ENCODE measurements at regions not wholly inside any gene's neighbourhood (a gene's known extent, or its start where the extent isn't known, plus 50 kb on each side); places are given as distances from the start of the nearest gene placed in this dataset.

GRCh38 chr2:37858400-37858711 is 66.7 kb upstream of the RMDN2 start:
- no peaks in the 10 kb centered on the region for H3K4me1 ChIP-seq (ENCODE audit: insufficient read depth, insufficient read length)
- H3K9me3 ChIP-seq (ENCODE audit: insufficient read depth, low read length): peaks cover 11% of the 10 kb centered on the region; the same call in 1 of the 2 replicates
- H3K36me3 ChIP-seq (ENCODE audit: insufficient read depth, insufficient read length, low read length): no peaks in the 10 kb centered on the region
- no peak overlapping the region for H3K4me3 ChIP-seq (ENCODE audit: insufficient read length, low read depth)
- no peak overlapping the region for H3K9ac ChIP-seq (ENCODE audit: insufficient read length, low read depth)
- no peak for TF ChIP-seq YY1 (IDR thresholded peaks at IDR 0.05; ENCODE audit: insufficient read depth, insufficient read length)
- no peak for TF ChIP-seq ZNF274 (IDR thresholded peaks at IDR 0.05; ENCODE audit: low read depth, low read length)
- no peak for TF ChIP-seq SUZ12 (IDR thresholded peaks at IDR 0.05; ENCODE audit: extremely low read depth, insufficient read depth, insufficient read length)
- no peak for DNase-seq (ENCODE audit: low read depth, low spot score)
- H3K27me3 ChIP-seq (ENCODE audit: insufficient read depth, insufficient read length): no peaks in the 10 kb centered on the region

DNA sequence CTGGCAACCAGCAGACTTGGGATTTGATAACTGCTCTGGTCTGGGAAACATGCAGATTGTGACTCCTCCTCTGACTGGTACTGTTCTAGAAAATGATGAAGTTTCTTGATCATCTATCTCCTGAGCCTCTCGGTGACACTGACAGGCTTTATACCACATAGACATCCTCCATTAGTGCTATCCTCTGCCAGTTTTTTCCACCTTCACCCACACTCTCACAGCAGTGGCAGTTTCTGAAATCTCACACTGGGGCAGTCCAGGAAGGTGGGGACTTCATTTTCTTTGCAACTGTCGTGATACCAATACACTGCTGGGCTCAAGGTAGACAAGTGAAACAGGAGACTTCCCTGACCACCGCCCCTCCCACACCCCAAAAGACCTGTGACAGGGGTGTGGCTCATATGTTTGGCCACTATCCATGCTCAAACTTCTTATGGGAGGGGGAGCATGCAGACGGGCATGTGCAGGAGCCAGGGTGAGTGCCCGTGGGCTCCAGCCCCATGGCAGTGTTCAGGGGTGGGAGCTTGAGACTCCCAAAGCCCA is 66.3 kb upstream of the RMDN2 start:
- DNase-seq (ENCODE audit: low read depth, low spot score): no peak
- no peaks in the 10 kb centered on the region for H3K4me1 ChIP-seq (ENCODE audit: insufficient read depth, insufficient read length)
- no peaks in the 10 kb centered on the region for H3K36me3 ChIP-seq (ENCODE audit: insufficient read depth, insufficient read length, low read length)
- no peak overlapping the region for H3K4me3 ChIP-seq (ENCODE audit: insufficient read length, low read depth)
- H3K9ac ChIP-seq (ENCODE audit: insufficient read length, low read depth): no peak overlapping the region
- TF ChIP-seq YY1 (IDR thresholded peaks at IDR 0.05; ENCODE audit: insufficient read depth, insufficient read length): no peak
- TF ChIP-seq ZNF274 (IDR thresholded peaks at IDR 0.05; ENCODE audit: low read depth, low read length): no peak
- no peak for TF ChIP-seq SUZ12 (IDR thresholded peaks at IDR 0.05; ENCODE audit: extremely low read depth, insufficient read depth, insufficient read length)
- no peaks in the 10 kb centered on the region for H3K27me3 ChIP-seq (ENCODE audit: insufficient read depth, insufficient read length)
- H3K9me3 ChIP-seq (ENCODE audit: insufficient read depth, low read length): peaks cover 11% of the 10 kb centered on the region; the same call in 1 of the 2 replicates

DNA sequence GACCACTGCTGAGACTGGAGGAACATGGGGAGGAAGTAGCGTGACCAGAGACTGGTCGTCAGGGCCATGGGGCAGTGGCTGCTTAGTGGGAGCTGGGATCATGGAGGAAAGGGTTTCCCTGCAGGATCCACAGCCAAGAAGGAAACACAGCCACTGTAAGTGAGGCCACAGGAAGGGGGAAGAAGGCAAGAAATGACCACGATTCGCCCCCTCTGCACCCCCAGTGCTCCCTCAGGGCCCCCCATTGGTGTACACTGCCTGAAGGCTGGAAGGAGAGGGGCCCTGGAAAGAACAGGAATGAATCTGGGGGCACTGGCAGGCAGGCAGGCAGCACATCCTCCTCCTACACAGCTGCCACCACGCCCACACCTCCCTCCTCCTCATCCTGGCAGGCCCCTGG is 62.5 kb upstream of the RMDN2 start:
- DNase-seq (ENCODE audit: low read depth, low spot score): no peak
- Histone ChIP-seq H3K4me3 (ENCODE audit: insufficient read length, low read depth) (no peak overlapping the region), H3K36me3 (ENCODE audit: insufficient read depth, insufficient read length, low read length) (no peaks in the 10 kb centered on the region), H3K9me3 (ENCODE audit: insufficient read depth, low read length) (peaks cover 11% of the 10 kb centered on the region; the same call in 1 of the 2 replicates), H3K4me1 (ENCODE audit: insufficient read depth, insufficient read length) (no peaks in the 10 kb centered on the region), H3K27me3 (ENCODE audit: insufficient read depth, insufficient read length) (no peaks in the 10 kb centered on the region), H3K9ac (ENCODE audit: insufficient read length, low read depth) (no peak overlapping the region)
- TF ChIP-seq ZNF274 (IDR thresholded peaks at IDR 0.05; ENCODE audit: low read depth, low read length) (no peak), SUZ12 (IDR thresholded peaks at IDR 0.05; ENCODE audit: extremely low read depth, insufficient read depth, insufficient read length) (no peak), YY1 (IDR thresholded peaks at IDR 0.05; ENCODE audit: insufficient read depth, insufficient read length) (no peak)

DNA sequence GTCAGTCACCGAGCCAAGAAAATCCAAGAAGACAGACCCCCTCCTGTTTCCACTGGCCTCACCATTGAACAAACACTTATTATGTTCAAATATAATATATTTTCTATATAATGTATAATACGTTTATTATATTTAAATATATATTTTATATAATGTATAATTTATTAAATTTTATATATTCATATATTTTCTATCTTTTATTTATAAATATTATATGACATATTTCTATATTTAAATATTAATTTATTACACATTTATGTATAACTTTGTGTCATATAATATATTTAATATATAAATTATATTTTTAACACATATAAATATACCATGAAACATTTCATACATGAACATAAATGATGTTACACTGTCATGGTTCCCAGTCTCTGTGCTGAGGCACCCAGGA is 60.9 kb upstream of the RMDN2 start:
- TF ChIP-seq ZNF274 (IDR thresholded peaks at IDR 0.05; ENCODE audit: low read depth, low read length): no peak
- TF ChIP-seq YY1 (IDR thresholded peaks at IDR 0.05; ENCODE audit: insufficient read depth, insufficient read length): no peak
- no peak for TF ChIP-seq SUZ12 (IDR thresholded peaks at IDR 0.05; ENCODE audit: extremely low read depth, insufficient read depth, insufficient read length)
- Histone ChIP-seq H3K4me3 (ENCODE audit: insufficient read length, low read depth) (no peak overlapping the region), H3K9me3 (ENCODE audit: insufficient read depth, low read length) (peaks cover 8% of the 10 kb centered on the region; the same call in 1 of the 2 replicates), H3K36me3 (ENCODE audit: insufficient read depth, insufficient read length, low read length) (no peaks in the 10 kb centered on the region), H3K27me3 (ENCODE audit: insufficient read depth, insufficient read length) (no peaks in the 10 kb centered on the region), H3K4me1 (ENCODE audit: insufficient read depth, insufficient read length) (no peaks in the 10 kb centered on the region), H3K9ac (ENCODE audit: insufficient read length, low read depth) (no peak overlapping the region)
- no peak for DNase-seq (ENCODE audit: low read depth, low spot score)

DNA sequence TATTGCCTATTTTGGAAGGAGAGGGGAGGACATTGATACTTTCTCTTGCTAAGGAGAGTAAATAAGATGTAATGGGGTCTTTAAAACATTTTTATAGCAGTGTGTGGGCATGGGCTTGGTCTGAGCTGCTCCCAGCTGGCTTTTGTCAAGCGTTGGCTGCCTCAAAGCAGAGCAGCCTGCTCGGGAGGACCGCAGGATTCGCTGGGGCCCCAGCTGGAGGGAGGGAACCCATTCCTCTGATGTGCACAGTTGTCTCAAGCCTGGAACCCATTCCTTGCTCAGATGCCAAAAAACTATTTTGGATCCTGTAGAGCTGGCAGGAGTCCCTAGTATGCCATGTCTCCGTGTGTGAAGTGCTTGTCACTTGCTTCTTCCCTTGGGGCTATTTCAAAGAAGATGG is 59.4 kb upstream of the RMDN2 start:
- no peak for DNase-seq (ENCODE audit: low read depth, low spot score)
- Histone ChIP-seq H3K4me3 (ENCODE audit: insufficient read length, low read depth) (no peak overlapping the region), H3K36me3 (ENCODE audit: insufficient read depth, insufficient read length, low read length) (no peaks in the 10 kb centered on the region), H3K27me3 (ENCODE audit: insufficient read depth, insufficient read length) (no peaks in the 10 kb centered on the region), H3K4me1 (ENCODE audit: insufficient read depth, insufficient read length) (no peaks in the 10 kb centered on the region), H3K9ac (ENCODE audit: insufficient read length, low read depth) (no peak overlapping the region), H3K9me3 (ENCODE audit: insufficient read depth, low read length) (no peaks in the 10 kb centered on the region)
- no peak for TF ChIP-seq SUZ12 (IDR thresholded peaks at IDR 0.05; ENCODE audit: extremely low read depth, insufficient read depth, insufficient read length)
- no peak for TF ChIP-seq YY1 (IDR thresholded peaks at IDR 0.05; ENCODE audit: insufficient read depth, insufficient read length)
- no peak for TF ChIP-seq ZNF274 (IDR thresholded peaks at IDR 0.05; ENCODE audit: low read depth, low read length)

- DNase-seq (ENCODE audit: low read depth, low spot score): no peak
- H3K36me3 ChIP-seq (ENCODE audit: insufficient read depth, insufficient read length, low read length): no peaks in the 10 kb centered on the region
- no peaks in the 10 kb centered on the region for H3K27me3 ChIP-seq (ENCODE audit: insufficient read depth, insufficient read length)
- H3K9me3 ChIP-seq (ENCODE audit: insufficient read depth, low read length): no peaks in the 10 kb centered on the region
- no peak for TF ChIP-seq YY1 (IDR thresholded peaks at IDR 0.05; ENCODE audit: insufficient read depth, insufficient read length)
- no peak for TF ChIP-seq SUZ12 (IDR thresholded peaks at IDR 0.05; ENCODE audit: extremely low read depth, insufficient read depth, insufficient read length)
- no peak for TF ChIP-seq ZNF274 (IDR thresholded peaks at IDR 0.05; ENCODE audit: low read depth, low read length)
- H3K4me1 ChIP-seq (ENCODE audit: insufficient read depth, insufficient read length): no peaks in the 10 kb centered on the region
- H3K4me3 ChIP-seq (ENCODE audit: insufficient read length, low read depth): no peak overlapping the region
- no peak overlapping the region for H3K9ac ChIP-seq (ENCODE audit: insufficient read length, low read depth)
Measured at GRCh38 chr2:37866171-37866934, 58.7 kb upstream of the RMDN2 start.

DNA sequence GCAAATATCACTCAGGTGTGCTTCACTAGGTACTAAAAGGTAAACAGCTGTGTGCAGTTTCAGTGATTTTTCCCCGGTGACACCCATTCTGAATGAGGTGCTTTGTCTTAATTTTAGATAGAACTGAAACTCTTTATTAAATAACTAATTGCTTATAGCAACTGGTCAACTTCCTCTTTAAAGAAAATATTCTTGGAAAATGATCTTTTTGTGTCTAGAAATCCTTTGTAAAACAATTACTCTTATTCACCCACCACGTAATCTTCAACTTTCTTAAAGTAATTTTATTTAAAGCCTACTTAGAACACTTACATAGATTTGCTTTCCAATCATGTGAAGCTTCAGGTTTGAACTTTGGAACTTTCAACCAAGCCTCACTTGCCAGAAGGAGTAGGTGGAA is 57.9 kb upstream of the RMDN2 start:
- no peaks in the 10 kb centered on the region for H3K36me3 ChIP-seq (ENCODE audit: insufficient read depth, insufficient read length, low read length)
- TF ChIP-seq ZNF274 (IDR thresholded peaks at IDR 0.05; ENCODE audit: low read depth, low read length): no peak
- no peak for TF ChIP-seq SUZ12 (IDR thresholded peaks at IDR 0.05; ENCODE audit: extremely low read depth, insufficient read depth, insufficient read length)
- TF ChIP-seq YY1 (IDR thresholded peaks at IDR 0.05; ENCODE audit: insufficient read depth, insufficient read length): no peak
- no peaks in the 10 kb centered on the region for H3K27me3 ChIP-seq (ENCODE audit: insufficient read depth, insufficient read length)
- H3K9ac ChIP-seq (ENCODE audit: insufficient read length, low read depth): no peak overlapping the region
- H3K4me3 ChIP-seq (ENCODE audit: insufficient read length, low read depth): no peak overlapping the region
- no peak for DNase-seq (ENCODE audit: low read depth, low spot score)
- H3K4me1 ChIP-seq (ENCODE audit: insufficient read depth, insufficient read length): no peaks in the 10 kb centered on the region
- no peaks in the 10 kb centered on the region for H3K9me3 ChIP-seq (ENCODE audit: insufficient read depth, low read length)

Data from NT2/D1 (cell line).